ENCODE measurements at regions not wholly inside any gene's neighbourhood (a gene's known extent, or its start where the extent isn't known, plus 50 kb on each side); places are given as distances from the start of the nearest gene placed in this dataset.
A peak's percentile ranks its signal among the peaks of the same experiment; 100 is the strongest.

DNA sequence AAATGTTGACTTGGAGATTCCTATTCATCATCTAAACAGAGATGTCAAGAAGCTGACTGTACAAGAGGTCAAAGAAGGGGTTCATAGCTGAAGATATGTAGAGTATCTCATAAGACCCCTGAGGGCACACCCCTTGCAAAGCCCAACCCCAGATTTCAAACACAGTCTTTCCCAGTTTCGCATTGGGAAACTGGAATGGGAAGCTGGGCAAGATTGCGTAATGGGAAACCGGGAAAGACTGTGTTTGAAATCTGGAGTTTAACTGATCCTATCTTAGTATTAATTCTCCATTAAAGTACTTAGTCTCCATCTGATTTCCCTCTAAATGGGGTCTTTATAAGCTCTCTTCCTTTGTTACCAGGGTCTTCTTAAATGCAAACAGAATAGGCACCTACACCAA lies 99.5 kb downstream of the FAM76B start:
- peak; percentile 6 for DNase-seq

DNA sequence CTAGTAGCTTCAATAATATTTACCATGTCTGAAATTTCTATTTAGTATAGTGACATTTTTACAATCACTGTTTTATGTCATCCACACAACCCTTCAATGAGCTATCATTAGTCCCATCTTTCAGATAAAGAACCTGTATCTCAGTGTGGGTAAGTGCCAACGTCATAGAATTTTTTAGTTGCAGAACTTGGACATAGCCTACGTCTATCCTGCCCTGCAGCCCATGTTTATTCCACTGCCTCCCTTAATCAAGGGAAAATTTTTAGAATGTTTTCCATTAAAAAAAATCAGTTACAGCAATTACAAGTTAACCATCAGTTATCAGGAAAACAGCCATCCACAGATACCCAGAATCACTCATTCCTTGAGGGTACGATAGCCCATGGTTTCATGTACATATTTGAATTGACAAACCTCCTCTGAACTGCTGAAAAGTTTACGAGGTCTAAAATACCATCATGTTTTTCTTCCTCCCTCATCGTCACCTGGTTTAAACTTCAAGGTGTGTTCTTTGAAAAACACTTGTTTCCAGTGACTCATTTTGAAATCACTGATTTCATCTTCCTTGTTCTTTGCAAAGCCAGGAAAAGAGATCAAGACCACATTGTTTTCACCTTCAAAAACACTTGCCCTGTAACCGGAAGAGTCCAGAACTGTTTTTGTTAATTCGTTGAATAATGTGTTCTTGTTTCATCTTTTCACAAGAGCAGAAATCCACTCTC lies 100.9 kb downstream of the FAM76B start:
- no peak for DNase-seq

DNA sequence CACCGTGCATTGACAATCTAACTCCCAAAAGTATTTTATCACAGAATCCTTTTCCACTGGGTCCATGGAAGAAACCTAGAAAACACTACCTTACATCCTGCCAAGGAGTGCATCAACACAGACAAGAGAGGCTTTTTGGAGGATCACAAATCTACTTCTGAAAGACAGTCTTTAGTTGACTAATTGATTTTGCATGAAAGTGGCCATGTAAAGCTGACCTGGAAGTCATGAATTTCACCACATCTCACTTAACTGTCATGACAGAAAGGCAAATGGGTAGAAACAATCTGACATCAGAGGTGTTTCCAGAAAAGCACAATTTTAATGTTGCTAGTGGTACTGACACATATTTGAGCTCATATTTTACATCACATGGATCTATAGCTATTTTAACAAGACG lies 101.6 kb downstream of the FAM76B start:
- DNase-seq = no peak

DNA sequence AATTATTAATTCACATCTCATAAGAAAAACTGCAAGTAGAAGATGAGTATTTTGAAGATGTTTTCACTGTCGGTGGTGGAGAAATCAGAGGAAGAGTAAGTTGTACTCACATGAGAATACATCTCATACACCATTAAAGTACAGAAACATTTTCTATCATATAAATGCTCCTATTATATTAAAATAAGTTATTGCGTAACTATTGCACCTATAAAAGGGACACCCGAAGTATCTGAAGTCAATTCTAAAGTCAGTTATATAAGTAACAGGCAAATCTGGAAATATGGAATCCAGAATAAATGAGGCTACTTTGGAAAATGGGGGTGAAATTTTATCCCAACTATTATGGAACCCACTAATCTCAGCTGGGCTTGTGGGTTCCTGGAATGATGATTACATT lies 103.3 kb downstream of the FAM76B start:
- no peak for DNase-seq

DNA sequence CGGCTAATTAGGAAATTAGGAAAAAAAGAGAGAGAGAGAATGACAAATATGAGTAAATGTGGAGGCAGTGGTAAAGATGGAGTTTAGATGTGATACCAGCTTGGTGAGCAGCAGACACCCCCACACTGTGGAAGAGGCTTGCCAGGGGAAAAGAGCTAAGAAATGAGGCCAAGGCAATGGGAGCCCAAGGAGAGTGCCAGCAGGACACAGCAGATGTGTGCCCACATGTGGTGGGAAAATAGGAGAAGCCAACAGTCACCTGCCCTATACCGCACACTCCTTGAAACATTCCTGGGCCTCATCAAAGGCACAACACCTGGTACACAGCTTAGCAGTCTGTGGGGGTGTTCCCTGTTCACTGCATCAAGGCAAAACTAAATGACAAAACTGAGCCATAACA lies 104.9 kb downstream of the FAM76B start:
- DNase-seq = no peak

DNA sequence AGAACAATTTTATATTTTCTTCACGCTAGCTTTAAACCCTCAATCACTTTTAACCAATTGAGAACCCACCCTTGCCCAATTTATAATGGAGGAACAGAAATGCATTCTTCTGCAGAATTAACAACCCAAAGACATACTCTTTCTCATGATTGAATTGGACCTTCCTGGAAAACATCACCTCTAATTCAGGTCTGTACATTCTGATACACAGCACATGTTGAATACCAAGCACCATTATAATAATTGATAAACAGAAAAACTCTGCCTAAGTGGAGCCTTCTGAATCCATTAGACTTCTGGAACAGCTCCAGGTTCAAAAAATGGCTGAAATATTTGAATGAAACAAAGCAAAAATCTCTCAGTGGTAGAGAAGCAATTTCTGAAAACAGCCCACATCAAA lies 105.4 kb downstream of the FAM76B start:
- DNase-seq = no peak

DNA sequence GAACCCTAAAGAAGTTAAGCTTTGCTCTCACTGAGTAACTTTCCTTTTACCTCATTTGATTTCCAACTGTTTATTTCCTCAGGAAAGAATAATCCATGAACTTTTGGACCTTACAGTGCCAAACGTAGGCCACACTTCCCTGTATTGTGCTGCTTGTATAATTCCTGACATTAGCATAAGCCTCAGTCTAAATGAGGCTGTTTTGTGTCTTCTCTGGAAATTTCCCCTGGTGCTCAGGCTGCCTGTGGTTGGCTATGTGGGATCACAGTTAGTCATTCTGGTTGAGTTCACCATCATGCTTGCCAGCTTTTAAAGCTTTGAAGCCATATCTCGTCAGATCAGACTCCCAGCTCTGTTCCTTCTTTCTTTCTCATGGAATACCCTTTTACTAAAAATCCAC lies 107.0 kb downstream of the FAM76B start:
- peak; percentile 56 for DNase-seq

DNA sequence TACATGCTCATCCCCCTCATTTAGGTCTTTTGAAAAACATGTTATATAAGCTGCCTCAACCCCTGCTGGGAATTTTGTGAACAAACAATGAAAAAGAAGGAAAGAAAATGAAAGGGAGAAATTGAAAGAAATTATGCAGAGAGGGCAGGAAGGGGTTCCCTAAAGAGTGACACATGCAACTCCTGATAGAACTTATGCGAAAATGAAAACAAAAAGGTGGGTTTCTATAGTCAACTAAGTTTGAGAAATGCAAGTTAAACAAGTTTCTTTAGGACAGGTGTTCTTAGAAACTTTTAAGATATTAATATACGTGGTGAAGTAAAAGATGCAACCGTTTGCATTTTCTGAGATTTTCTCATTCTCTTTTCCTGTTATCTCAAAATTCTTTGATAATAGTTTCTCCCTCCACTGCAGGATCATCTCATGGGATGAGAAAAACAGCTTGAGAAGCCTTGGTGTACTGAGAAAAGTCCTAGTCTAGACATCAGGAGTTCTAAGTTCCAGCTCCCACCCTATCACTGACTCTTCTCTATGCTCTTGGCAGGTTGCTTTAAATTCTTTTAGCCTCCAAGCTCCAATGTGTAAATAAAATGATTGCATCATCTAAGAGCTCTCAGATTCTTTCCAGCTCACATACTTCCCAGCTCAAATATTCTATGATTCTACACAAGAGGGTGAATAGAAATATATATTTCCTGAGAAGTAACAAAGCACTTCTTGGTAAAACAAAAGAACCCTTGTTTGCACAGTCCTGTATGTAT lies 109.2 kb downstream of the FAM76B start:
- peak; percentile 84 for DNase-seq

DNA sequence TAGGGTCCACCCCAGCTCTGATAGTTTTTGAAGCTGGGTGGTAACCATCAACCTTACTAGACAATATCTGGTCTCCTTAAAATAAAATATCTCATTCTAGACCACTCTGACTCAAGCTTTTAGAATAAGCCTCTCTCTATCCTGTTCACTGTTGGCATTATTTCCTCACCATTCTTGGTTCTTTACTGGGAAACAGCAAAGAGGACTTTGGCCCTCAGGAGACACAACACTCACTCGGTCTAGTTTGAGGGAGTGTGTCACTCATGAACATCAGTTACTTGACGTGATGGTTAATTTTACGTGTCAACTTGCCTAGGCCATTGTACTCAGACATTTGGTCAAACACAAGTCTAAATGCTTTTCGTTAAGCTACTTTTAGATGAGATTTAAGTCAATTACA lies 110.6 kb downstream of the FAM76B start:
- no peak for DNase-seq

DNA sequence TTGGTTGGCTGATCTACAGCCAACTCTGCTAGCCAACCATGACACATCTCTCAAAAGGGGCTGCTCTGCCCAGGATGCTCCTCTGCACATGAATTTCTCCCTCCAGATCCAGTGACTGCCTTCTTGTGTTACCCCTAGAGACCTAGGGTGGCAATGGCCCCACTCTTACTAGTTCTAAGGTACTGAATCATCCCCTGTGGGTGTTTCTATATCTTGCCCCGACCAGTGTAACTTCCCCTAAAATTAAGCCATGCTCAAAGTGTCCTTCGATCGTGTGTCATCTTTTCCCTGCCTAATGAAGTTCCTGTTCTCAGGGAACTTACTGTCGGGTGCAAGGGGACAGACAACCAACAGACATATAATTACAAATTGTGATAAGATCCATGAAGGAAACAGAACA lies 113.3 kb downstream of the FAM76B start:
- no peak for DNase-seq

DNA sequence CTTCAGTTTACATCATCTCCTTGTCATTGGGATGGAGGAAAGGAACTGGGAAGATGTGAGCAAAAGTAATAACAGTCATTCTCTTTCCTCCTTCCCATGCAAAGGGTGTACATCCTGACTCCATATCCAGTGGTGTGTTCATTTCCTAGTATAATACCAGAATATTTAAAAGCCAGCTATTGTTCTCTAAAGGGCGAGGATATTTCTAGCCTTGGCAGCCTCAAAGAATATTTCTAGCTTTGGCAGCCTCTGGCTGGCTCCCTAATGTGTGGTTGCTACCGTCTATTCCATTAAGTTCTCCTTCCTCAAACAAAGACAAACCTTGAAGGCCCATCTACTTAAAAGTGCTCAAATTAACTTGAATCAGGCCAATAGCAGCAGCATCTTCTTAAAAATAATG lies 114.0 kb downstream of the FAM76B start:
- no peak for DNase-seq

DNA sequence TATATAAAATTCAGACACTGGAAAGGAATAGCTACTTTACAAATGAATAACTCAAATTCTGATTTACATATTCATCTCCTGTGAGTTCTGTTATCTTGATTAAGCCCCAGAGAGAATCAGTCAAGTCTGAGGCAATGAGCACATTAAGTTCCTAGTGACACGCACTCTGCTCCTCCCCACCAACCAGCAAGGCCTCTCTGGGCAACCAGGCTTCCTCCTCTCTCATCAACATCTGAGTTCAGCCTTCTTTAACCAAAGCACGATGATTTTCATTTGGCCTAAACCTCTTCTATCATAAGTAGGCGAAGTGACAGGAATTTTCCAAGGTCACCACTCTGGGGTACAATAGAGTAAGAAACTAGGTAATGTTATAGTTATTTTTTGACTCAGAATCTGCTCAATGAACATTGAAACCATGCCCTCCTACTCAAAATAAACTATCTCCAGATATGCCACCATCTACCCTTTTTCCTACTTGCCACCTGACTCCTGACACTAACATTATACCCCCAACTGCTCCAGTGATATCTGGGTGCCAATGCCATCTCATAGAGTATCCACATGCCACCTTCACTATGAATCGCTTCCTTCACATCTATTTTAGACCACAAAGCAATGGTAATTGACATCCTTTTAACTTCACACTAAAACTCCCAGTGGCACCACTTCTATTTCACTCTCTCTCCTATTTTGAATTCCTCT lies 114.8 kb downstream of the FAM76B start:
- no peak for DNase-seq

DNA sequence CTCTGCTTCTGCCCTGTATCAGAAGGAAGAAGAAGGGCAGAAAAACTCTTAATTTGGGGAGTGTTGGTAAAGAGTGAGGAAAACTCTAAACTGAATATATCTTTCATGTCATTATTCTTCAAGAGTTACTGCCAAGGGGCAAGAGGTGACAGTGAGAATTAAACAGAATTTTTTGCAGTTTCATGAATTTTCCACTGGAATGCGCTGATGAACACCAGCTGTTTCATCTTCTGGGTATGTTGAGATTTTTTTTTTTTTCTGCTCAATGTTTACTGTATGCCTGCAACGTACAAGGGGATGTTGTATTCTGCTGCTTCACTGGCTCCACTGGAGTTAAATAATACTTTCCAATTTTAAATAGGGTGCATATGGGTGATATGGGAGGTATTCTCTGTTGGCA lies 117.8 kb downstream of the FAM76B start:
- no peak for DNase-seq

DNA sequence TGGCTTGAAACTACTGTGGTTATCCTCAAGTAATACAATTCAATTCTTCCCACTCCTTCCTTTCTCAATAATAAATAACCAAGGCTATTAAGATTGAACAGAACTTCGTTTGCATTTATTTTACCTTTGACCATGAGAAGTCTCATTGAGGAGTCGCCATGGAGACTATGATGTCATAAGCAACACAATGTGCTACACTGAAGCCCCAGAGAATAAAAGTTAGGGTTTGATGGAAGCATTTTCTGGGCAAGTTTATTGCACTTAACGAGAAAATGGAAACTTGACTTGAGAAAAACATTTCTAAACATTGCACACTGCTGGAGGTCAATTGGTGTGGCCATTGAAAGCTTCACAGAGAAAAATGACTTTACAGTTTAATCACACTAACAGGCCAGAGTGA lies 121.5 kb downstream of the FAM76B start:
- no peak for DNase-seq

DNA sequence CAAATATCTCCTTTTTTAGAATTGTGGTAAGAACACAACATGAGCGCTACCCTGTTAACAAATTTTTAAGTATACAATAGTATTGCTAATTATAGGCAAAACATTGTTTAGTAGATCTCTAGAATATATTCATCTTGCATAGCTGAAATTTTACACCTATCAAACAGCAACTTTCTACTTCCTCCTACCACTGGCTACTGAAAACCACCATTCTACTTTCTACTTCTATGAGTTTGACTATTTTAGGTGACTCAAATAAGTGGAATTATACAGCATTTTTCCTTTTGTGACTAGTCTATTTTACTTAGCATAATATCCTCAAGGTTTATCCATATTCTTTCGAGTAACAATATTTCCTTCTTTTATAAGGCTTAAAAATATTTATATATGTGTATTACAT lies 128.4 kb downstream of the FAM76B start:
- DNase-seq = peak; percentile 4

DNA sequence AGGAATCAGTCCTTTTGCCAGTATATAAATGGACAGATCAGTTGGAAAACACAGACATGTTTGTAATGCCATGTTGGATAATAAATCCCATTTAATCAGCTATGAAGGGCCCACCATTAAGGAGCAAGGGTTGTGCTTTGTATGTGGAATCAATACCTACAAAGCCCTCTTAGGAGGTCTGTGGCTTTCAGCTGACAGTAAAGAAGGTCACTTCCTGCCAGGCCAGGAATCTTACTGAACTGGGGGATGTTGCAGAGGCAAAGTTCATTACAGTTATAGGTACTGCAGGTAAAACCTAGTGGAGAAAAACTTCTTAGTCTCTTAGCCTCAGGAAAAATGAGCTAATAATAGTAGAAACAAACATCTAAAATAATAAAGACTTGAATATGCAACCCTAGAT lies 129.5 kb downstream of the FAM76B start:
- no peak for DNase-seq

DNA sequence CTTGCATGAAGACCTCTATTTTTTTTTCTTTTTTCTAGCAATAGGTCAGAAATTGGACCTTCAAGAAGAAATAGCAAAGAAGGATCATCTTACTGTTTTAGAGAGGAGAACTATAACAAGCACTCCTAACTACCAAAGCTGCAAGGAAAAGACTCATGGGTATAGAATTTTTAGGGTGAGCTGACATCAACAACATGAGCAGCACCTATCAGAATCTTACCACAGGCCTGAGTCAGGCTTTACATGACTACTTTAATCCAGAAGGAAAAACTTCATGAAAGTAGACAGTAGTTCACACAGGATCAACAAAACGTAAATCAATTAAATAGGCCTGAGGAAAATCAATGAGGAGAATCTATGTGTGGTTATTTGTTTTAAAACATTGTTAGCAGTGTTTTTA lies 130.5 kb downstream of the FAM76B start:
- peak; percentile 55 for DNase-seq

DNA sequence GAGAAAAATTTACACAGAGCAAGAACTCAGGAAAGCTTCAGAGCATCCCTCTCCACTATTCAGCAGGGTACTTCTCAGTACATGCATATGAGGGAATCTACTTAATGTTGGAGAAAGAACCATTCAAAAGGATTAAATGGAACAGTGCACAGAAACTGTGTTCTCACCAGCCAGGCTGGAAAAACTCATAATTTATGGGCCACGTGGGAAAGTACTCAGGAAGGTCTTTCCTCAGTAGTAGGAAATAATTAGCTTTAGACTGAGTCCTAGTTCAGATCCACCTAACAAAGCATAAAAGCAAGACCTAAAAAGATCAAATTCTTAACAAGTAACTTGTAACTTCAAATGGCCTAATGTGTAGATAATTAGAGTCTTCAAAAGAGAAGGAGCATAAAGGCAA lies 134.0 kb downstream of the FAM76B start:
- DNase-seq = no peak

DNA sequence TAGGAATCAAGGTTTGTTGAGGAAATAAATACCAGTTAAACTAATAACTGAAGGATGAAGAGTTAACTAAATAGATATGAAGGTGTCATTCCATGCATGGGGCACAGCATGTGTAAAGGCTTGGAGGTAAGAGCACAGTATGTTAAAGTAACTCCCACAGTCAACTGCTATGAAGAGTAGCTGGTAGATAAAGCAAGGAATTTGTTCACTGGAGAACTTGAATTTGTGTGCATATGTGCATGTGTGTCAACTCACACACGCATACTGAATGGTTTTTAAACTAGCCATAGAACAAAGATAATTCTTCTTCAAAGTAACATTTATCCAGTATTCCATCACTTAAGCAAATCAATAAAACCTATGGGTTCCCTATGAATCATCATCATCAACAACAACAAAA lies 135.9 kb downstream of the FAM76B start:
- DNase-seq = no peak

DNA sequence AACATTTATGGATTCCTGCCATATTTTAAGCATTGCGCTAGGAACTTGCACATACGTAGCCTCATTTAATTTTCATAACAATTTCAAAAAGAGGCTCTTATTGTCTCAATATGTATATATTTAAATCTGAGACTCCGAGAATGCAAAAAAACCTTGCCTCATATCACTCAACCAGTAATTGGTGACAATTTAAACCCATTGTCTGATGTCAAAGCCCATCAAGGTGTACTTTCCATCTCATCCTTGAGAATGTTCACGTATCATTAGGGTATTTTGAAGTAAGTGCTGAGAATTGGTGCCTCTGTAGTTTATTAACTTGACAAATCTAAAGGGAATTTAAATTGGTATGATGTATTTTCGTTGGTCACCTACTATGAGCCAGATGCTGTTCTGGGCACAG lies 136.5 kb downstream of the FAM76B start:
- no peak for DNase-seq

DNA sequence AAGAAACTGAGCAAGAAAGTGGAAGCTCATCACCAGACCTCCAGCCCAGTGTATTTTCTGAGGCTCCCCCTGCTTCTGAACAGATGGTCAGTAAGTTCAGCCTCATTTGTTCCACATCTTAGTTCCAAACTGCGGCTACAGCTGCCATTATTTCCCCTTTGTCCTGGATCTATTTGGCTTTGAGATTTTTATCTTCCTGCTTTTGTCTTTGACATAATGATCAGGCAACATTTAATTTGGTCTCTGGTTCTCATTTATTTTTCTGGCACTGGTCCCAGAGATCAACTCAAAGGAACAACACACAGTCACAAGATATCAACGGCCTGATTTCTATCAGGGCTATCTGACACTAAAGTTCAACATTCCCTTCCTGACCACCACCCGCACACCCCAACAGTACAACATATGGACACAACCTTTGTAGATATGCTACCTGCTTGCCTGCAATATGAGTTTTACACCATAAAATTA lies 137.5 kb downstream of the FAM76B start:
- no peak for DNase-seq

DNA sequence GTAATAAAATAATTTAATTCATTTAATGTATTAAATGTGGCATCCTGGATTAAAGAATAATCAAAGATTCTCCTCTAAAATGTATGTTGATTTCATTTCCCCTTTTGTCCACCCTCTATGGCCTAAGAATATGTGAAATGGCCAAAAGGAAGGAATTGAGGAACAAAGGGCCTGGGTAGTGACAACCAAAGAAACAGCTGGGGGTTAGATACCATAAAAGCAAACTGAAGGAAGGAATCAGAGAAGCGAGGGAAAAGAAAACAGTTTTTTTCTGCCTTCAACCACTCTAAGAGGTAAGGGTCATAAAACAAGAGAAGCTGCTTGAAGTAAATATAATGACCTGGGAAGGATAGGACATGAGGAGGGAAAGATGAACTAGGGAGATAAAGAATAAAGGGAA lies 139.3 kb downstream of the FAM76B start:
- no peak for DNase-seq

DNA sequence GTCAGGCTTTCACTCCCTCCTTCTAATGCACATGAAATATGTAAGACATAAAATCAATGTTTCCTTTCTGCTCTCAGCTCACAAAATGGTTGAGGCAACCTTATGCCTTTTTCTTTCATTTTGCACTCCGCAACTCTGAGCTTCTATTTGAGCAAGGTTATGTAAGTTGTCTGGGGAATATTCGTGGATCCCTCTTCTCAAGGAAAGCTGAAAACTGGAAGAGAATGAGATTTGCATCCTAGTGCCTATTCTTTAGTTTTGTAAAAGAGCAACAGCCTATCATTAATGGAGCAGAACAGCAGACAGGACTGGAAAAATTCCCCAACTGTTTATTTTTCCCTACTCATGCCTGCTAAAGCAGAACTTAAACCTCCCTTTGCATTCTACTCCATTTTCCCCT lies 141.7 kb downstream of the FAM76B start:
- DNase-seq = no peak

DNA sequence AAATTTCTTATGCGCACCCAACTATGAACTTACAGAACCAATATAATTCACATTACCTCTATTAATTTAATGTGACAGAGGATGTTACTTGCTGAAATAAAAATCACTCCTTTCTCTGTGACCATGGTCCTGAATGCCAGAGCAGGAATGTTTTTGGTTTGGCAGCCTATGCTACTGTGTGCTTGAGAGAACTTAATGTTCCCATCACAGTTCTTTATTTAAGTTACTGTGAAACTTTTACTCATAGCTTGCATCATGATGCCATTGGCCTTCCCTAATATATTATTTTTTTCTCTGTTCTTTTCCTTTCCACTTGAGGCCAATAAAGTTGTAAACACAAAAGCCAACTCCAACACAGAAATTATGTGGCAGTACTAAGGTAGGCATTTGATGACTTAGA lies 142.2 kb downstream of the FAM76B start:
- DNase-seq = no peak

All from NCI-H226 (cell line).